Fibroblast of lung (primary cell): ENCODE measurements at regions not wholly inside any gene's neighbourhood (a gene's known extent, or its start where the extent isn't known, plus 50 kb on each side); places are given as distances from the start of the nearest gene placed in this dataset.
"Not testable (repeated sequence)": the region's sequence is repeated elsewhere in the genome, so short reads cannot be mapped to it uniquely, and the experiment has no call there.

Source experiments
- DNase-seq, 2 donors: peaks; one replicate each; pipeline versions ENCODE4 v3.0.0 to v3.0.0-alpha.2; 2010; ENCODE audit warnings: low read depth in 2 of 2
- H2AFZ ChIP-seq: 2 replicates; pipeline ENCODE4 v1.5.1; 2012; ENCODE audit warnings: low read length, control low read depth, inconsistent platforms
- H3K27ac ChIP-seq: 2 replicates; pipeline ENCODE4 v1.5.1; 2011; ENCODE audit warnings: low read length, control low read depth; ENCODE audit not compliant: insufficient read depth
- H3K27me3 ChIP-seq: 2 replicates; pipeline ENCODE4 v1.5.1; 2011; ENCODE audit warnings: mild to moderate bottlenecking, low read length; ENCODE audit not compliant: control insufficient read depth, insufficient read depth
- H3K36me3 ChIP-seq: 2 replicates; pipeline ENCODE4 v1.5.1; 2011; ENCODE audit warnings: low read length; ENCODE audit not compliant: control insufficient read depth, insufficient read depth
- H3K4me1 ChIP-seq: 2 replicates; pipeline ENCODE4 v1.5.1; 2011; ENCODE audit warnings: low read length; ENCODE audit not compliant: control insufficient read depth, insufficient read depth; ENCODE audit errors: extremely low read depth
- H3K4me2 ChIP-seq: 2 replicates; pipeline ENCODE4 v1.5.1; 2011; ENCODE audit warnings: low read length, control low read depth; ENCODE audit not compliant: insufficient read depth; ENCODE audit errors: extremely low read depth
- H3K4me3 ChIP-seq, 4 experiments: fragments of 200-600 bp in 1 of 4; sonication (generic) in 1 of 4; replicated peaks in 1 of 4; 2 replicates each; pipeline ENCODE4 v1.5.1; 2011 to 2016; ENCODE audit warnings: low read length in 4 of 4, low read depth in 3 of 4, mild to moderate bottlenecking in 3 of 4, control low read depth in 2 of 4, inconsistent platforms in 1 of 4, mixed read lengths in 1 of 4; ENCODE audit not compliant: insufficient read depth in 1 of 4; ENCODE audit errors: control extremely low read depth in 1 of 4
- H3K79me2 ChIP-seq: 2 replicates; pipeline ENCODE4 v1.5.1; 2012; ENCODE audit warnings: mild to moderate bottlenecking, low read length, inconsistent platforms; ENCODE audit not compliant: control insufficient read depth, insufficient read depth
- H3K9ac ChIP-seq: 2 replicates; pipeline ENCODE4 v1.5.1; 2011; ENCODE audit warnings: mild to moderate bottlenecking, low read length, control low read depth; ENCODE audit not compliant: insufficient read depth
- H3K9me3 ChIP-seq: 2 replicates; pipeline ENCODE4 v1.5.1; 2012; ENCODE audit warnings: low read depth, low read length; ENCODE audit not compliant: control insufficient read depth, insufficient read depth
- H4K20me1 ChIP-seq: 2 replicates; pipeline ENCODE4 v1.5.1; 2011; ENCODE audit warnings: low read length; ENCODE audit not compliant: control insufficient read depth, insufficient read depth; ENCODE audit errors: extremely low read depth
- CTCF ChIP-seq, 2 donors: IDR thresholded peaks in 1 of 2; conservative IDR thresholded peaks in 1 of 2; 1 replicate in 1 of 2; 2 replicates in 1 of 2; pipeline ENCODE4 v1.5.1; 2011 to 2012; ENCODE audit warnings: low read length in 2 of 2, control low read depth in 1 of 2, inconsistent platforms in 1 of 2, low read depth in 1 of 2, mild to moderate bottlenecking in 1 of 2
- EZH2 ChIP-seq: IDR thresholded peaks from 2 replicates; pipeline ENCODE4 v1.5.1; 2012; ENCODE audit warnings: low read length, control low read depth, mild to moderate bottlenecking; ENCODE audit errors: missing control alignments

GRCh38 chr6:133092199-133092598, 149.0 kb upstream of the EYA4 start:
- Histone ChIP-seq H2AFZ (no peak overlapping the region), H3K9me3 (no peaks in the 10 kb centered on the region), H3K36me3 (no peaks in the 10 kb centered on the region), H3K4me1 (no peaks in the 10 kb centered on the region), H3K4me2 (no peak overlapping the region), H3K9ac (no peak overlapping the region), H3K4me3 (no peak overlapping the region), H3K27ac (no peak overlapping the region), H3K27me3 (no peaks in the 10 kb centered on the region), H4K20me1 (no peaks in the 10 kb centered on the region), H3K79me2 (no peaks in the 10 kb centered on the region)
- TF ChIP-seq CTCF (conservative IDR thresholded peaks at IDR 0.05 in 1 of 2, IDR thresholded peaks at IDR 0.05 in 1 of 2; ENCODE audit: low read depth in 1 of 2, low read length in 2 of 2) (no peak), EZH2 (no peak)
- DNase-seq, result peak in 1 of 2 donors; percentile 28

- Histone ChIP-seq H3K9me3 (no peaks in the 10 kb centered on the region), H3K27me3 (no peaks in the 10 kb centered on the region), H2AFZ (no peak overlapping the region), H3K79me2 (no peaks in the 10 kb centered on the region), H3K9ac (no peak overlapping the region), H3K4me3 (no peak overlapping the region), H3K27ac (no peak overlapping the region), H3K4me2 (no peak overlapping the region), H3K4me1 (no peaks in the 10 kb centered on the region), H4K20me1 (no peaks in the 10 kb centered on the region), H3K36me3 (no peaks in the 10 kb centered on the region)
- no peak for DNase-seq
- TF ChIP-seq EZH2 (no peak), CTCF (conservative IDR thresholded peaks at IDR 0.05 in 1 of 2, IDR thresholded peaks at IDR 0.05 in 1 of 2; ENCODE audit: low read depth in 1 of 2, low read length in 2 of 2) (no peak)
Measured at GRCh38 chr6:133092771-133093170, 148.4 kb upstream of the EYA4 start.

GRCh38 chr6:133093211-133093610, 147.9 kb upstream of the EYA4 start:
- H3K27me3 ChIP-seq, H3K4me1 ChIP-seq, H4K20me1 ChIP-seq, H3K9ac ChIP-seq, DNase-seq, H3K4me3 ChIP-seq, H3K27ac ChIP-seq, H3K9me3 ChIP-seq, H3K4me2 ChIP-seq, H3K36me3 ChIP-seq, H3K79me2 ChIP-seq, H2AFZ ChIP-seq: not testable (repeated sequence)
